Esophagus (tissue), 2 donors: ENCODE measurements at regions not wholly inside any gene's neighbourhood (a gene's known extent, or its start where the extent isn't known, plus 50 kb on each side); places are given as distances from the start of the nearest gene placed in this dataset.
"Not testable (repeated sequence)": the region's sequence is repeated elsewhere in the genome, so short reads cannot be mapped to it uniquely, and the experiment has no call there.

ENCODE experiments used
- H3K27ac ChIP-seq, 2 donors: one replicate each; pipeline ENCODE4 v1.5.1; 2013; ENCODE audit warnings: low read depth in 2 of 2, mild to moderate bottlenecking in 2 of 2, inconsistent platforms in 1 of 2, low read length in 1 of 2, moderate library complexity in 1 of 2
- H3K27me3 ChIP-seq, 2 donors: one replicate each; pipeline ENCODE4 v1.6.1; 2013; ENCODE audit warnings: low read length in 2 of 2, control low read depth in 1 of 2, mild to moderate bottlenecking in 1 of 2; ENCODE audit not compliant: insufficient read depth in 2 of 2, control insufficient read depth in 1 of 2
- H3K36me3 ChIP-seq, 2 donors: one replicate each; pipeline ENCODE4 v1.6.1; 2013; ENCODE audit warnings: low read length in 1 of 2; ENCODE audit not compliant: control insufficient read depth in 2 of 2, insufficient read depth in 2 of 2
- H3K4me1 ChIP-seq, 2 donors: one replicate each; pipeline ENCODE4 v1.6.1; 2013; ENCODE audit warnings: low read length in 1 of 2; ENCODE audit not compliant: control insufficient read depth in 2 of 2, insufficient read depth in 2 of 2
- H3K4me3 ChIP-seq, 2 donors: one replicate each; pipeline ENCODE4 v1.5.1; 2013; ENCODE audit warnings: low read length in 2 of 2, mild to moderate bottlenecking in 2 of 2, low read depth in 1 of 2, moderate library complexity in 1 of 2
- H3K9me3 ChIP-seq, 2 donors: one replicate each; pipeline ENCODE4 v1.6.1; 2013; ENCODE audit warnings: mild to moderate bottlenecking in 2 of 2, low read depth in 1 of 2, low read length in 1 of 2, moderate library complexity in 1 of 2; ENCODE audit not compliant: control insufficient read depth in 2 of 2, insufficient read depth in 1 of 2
- WGBS, 2 donors: extraction: QIAGEN DNeasy Blood & Tissue Kit; methylation state at CpG; one replicate each; pipeline ENCODE4 v1.1.7; 2013; 5-methylcytosine and 5-hydroxymethylcytosine counted together
- donor health status: healthy with polysubstance abuse.
- donor health status: Bipolar disorder and iron deficiency.

GRCh38 chr3:159482241-159482993 lies 506.2 kb upstream of the IL12A start:
- Histone ChIP-seq H3K27me3 (no peaks in the 10 kb centered on the region), H3K4me1 (no peaks in the 10 kb centered on the region), H3K36me3 (no peaks in the 10 kb centered on the region), H3K9me3 (no peaks in the 10 kb centered on the region), H3K27ac (no peak overlapping the region), H3K4me3 (no peak overlapping the region)
- WGBS, 2 donors = 43 to 46% methylated on average over 3 of the region's 3 CpGs

GRCh38 chr3:159482994-159483367 lies 505.7 kb upstream of the IL12A start:
- no peaks in the 10 kb centered on the region for H3K36me3 ChIP-seq

GRCh38 chr3:159486580-159486979 lies 502.1 kb upstream of the IL12A start:
- WGBS, 2 donors = 59 to 68% methylated on average over 2 of the region's 2 CpGs
- H3K27me3 ChIP-seq = no peaks in the 10 kb centered on the region
- H3K36me3 ChIP-seq = no peaks in the 10 kb centered on the region
- H3K4me3 ChIP-seq = no peak overlapping the region
- no peaks in the 10 kb centered on the region for H3K9me3 ChIP-seq
- no peaks in the 10 kb centered on the region for H3K4me1 ChIP-seq
- no peak overlapping the region for H3K27ac ChIP-seq

More at GRCh38 chr3:159482994-159483367, 505.7 kb upstream of the IL12A start:
- 63 to 69% methylated on average over 5 of the region's 5 CpGs for WGBS, 2 donors
- Histone ChIP-seq H3K27ac (no peak overlapping the region), H3K4me1 (no peaks in the 10 kb centered on the region), H3K27me3 (no peaks in the 10 kb centered on the region), H3K9me3 (no peaks in the 10 kb centered on the region), H3K4me3 (no peak overlapping the region)

GRCh38 chr3:159487304-159487703 lies 501.3 kb upstream of the IL12A start:
- H3K27me3 ChIP-seq = no peaks in the 10 kb centered on the region
- 44 to 55% methylated on average over 2 of the region's 2 CpGs for WGBS, 2 donors
- H3K27ac ChIP-seq = no peak overlapping the region
- no peaks in the 10 kb centered on the region for H3K36me3 ChIP-seq
- H3K4me3 ChIP-seq = no peak overlapping the region
- no peaks in the 10 kb centered on the region for H3K9me3 ChIP-seq
- no peaks in the 10 kb centered on the region for H3K4me1 ChIP-seq

GRCh38 chr3:159488602-159489001 lies 500.0 kb upstream of the IL12A start:
- WGBS, 2 donors = 77 to 78% methylated on average over 2 of the region's 2 CpGs
- no peaks in the 10 kb centered on the region for H3K36me3 ChIP-seq
- H3K9me3 ChIP-seq = no peaks in the 10 kb centered on the region
- no peak overlapping the region for H3K27ac ChIP-seq
- H3K4me1 ChIP-seq = no peaks in the 10 kb centered on the region
- H3K4me3 ChIP-seq = no peak overlapping the region
- H3K27me3 ChIP-seq = no peaks in the 10 kb centered on the region

- no peaks in the 10 kb centered on the region for H3K27me3 ChIP-seq
- H3K4me3 ChIP-seq = no peak overlapping the region
- H3K36me3 ChIP-seq = no peaks in the 10 kb centered on the region
- H3K9me3 ChIP-seq = no peaks in the 10 kb centered on the region
- 63 to 84% methylated on average over 2 of the region's 2 CpGs for WGBS, 2 donors
- H3K27ac ChIP-seq = no peak overlapping the region
- no peaks in the 10 kb centered on the region for H3K4me1 ChIP-seq
Observed at GRCh38 chr3:159497361-159497760, 491.3 kb upstream of the IL12A start.

- Histone ChIP-seq H3K9me3 (no peaks in the 10 kb centered on the region), H3K4me1 (no peaks in the 10 kb centered on the region), H3K27ac (no peak overlapping the region), H3K36me3 (no peaks in the 10 kb centered on the region), H3K4me3 (no peak overlapping the region), H3K27me3 (no peaks in the 10 kb centered on the region)
- WGBS, 2 donors = 55 to 57% methylated on average over 6 of the region's 6 CpGs
Observed at GRCh38 chr3:159499031-159499793, 489.4 kb upstream of the IL12A start.

GRCh38 chr3:159501029-159501428 lies 487.6 kb upstream of the IL12A start:
- Histone ChIP-seq H3K4me1 (no peaks in the 10 kb centered on the region), H3K9me3 (no peaks in the 10 kb centered on the region), H3K27me3 (no peaks in the 10 kb centered on the region), H3K36me3 (no peaks in the 10 kb centered on the region), H3K27ac (no peak overlapping the region), H3K4me3 (no peak overlapping the region)
- 71 to 77% methylated on average over 1 of the region's 1 CpG for WGBS, 2 donors

- H3K36me3 ChIP-seq = no peaks in the 10 kb centered on the region
- H3K9me3 ChIP-seq = no peaks in the 10 kb centered on the region
- H3K27ac ChIP-seq = no peak overlapping the region
- H3K4me1 ChIP-seq = no peaks in the 10 kb centered on the region
- no peak overlapping the region for H3K4me3 ChIP-seq
- H3K27me3 ChIP-seq = no peaks in the 10 kb centered on the region
- 81 to 85% methylated on average over 2 of the region's 2 CpGs for WGBS, 2 donors
Observed at GRCh38 chr3:159502986-159503385, 485.6 kb upstream of the IL12A start.

GRCh38 chr3:159510988-159511387 lies 477.6 kb upstream of the IL12A start:
- H3K9me3 ChIP-seq, H3K27me3 ChIP-seq, H3K4me3 ChIP-seq, H3K4me1 ChIP-seq, H3K27ac ChIP-seq, H3K36me3 ChIP-seq: not testable (repeated sequence)
- WGBS, 2 donors = 83 to 93% methylated on average over 7 of the region's 7 CpGs
